Epithelial cell of esophagus (primary cell): ENCODE measurements at regions not wholly inside any gene's neighbourhood (a gene's known extent, or its start where the extent isn't known, plus 50 kb on each side); places are given as distances from the start of the nearest gene placed in this dataset.
A peak's percentile ranks its signal among the peaks of the same experiment; 100 is the strongest.

Source experiments
- DNase-seq: peaks from one replicate; pipeline ENCODE4 v3.0.0; 2010; ENCODE audit warnings: low read depth
- H3K4me3 ChIP-seq: 2 replicates; pipeline ENCODE4 v1.5.1; 2011; ENCODE audit warnings: mild to moderate bottlenecking, low read length, control low read depth
- TF ChIP-seq, protein P1 (sequence below): IDR thresholded peaks from 2 replicates; pipeline ENCODE4 v1.5.1; 2011; ENCODE audit warnings: low read depth, mild to moderate bottlenecking, low read length, control low read depth, inconsistent platforms; ENCODE audit not compliant: insufficient read depth; ENCODE audit errors: missing control alignments

DNA sequence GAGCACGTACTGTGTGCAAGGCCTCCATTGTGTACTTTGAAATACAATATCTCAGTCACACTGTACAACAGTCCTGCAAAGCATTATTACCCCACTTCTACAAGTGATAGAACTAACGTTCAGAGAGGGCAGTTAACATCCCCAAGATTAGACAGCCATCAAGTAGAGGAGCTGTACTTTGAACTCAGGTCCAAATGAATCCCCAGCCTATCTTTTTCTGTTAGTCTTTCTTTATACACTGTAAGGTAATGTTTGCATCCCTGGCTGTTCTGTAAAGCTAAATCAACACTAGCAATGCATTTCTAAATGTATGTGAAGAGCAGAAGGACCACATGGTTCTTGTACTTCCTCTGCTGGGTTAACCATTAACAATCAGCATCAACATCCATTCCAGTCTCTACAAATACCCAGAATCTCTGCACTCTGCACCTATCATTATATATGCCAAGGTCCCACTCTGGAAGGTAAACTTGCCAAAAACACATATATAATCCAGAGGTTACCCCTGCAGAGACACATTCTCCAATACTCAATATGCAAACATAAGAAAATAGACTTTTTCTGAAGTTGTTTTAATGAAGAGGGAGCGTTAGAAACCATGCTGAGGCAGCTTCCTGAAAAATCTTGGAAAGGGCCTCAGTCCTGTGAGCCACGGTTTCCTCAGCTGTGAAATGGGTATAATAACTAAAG lies 182.3 kb downstream of the MZT1 start:
- no peak overlapping the region for H3K4me3 ChIP-seq
- TF ChIP-seq, protein P1, sequence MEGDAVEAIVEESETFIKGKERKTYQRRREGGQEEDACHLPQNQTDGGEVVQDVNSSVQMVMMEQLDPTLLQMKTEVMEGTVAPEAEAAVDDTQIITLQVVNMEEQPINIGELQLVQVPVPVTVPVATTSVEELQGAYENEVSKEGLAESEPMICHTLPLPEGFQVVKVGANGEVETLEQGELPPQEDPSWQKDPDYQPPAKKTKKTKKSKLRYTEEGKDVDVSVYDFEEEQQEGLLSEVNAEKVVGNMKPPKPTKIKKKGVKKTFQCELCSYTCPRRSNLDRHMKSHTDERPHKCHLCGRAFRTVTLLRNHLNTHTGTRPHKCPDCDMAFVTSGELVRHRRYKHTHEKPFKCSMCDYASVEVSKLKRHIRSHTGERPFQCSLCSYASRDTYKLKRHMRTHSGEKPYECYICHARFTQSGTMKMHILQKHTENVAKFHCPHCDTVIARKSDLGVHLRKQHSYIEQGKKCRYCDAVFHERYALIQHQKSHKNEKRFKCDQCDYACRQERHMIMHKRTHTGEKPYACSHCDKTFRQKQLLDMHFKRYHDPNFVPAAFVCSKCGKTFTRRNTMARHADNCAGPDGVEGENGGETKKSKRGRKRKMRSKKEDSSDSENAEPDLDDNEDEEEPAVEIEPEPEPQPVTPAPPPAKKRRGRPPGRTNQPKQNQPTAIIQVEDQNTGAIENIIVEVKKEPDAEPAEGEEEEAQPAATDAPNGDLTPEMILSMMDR: no peak
- DNase-seq: no peak

DNA sequence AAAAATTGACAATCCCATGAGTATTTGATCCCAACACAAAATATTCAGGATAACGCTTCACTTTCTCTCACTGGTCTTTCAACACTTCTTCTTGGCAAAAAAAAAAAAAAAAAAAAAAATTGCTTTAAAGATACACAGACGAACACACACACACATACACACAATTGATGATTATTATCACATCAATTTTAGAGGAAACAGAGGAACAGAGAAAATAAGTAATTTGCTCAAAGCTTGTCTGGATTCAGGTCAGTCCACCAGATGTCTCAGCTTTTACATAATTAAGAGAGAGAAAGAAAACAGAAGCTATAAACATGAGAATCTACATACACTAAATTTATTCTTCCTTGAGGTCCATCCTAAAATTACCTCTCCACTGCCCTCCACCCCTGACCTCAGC lies 183.4 kb downstream of the MZT1 start:
- no peak overlapping the region for H3K4me3 ChIP-seq
- TF ChIP-seq, protein P1: no peak
- no peak for DNase-seq

DNA sequence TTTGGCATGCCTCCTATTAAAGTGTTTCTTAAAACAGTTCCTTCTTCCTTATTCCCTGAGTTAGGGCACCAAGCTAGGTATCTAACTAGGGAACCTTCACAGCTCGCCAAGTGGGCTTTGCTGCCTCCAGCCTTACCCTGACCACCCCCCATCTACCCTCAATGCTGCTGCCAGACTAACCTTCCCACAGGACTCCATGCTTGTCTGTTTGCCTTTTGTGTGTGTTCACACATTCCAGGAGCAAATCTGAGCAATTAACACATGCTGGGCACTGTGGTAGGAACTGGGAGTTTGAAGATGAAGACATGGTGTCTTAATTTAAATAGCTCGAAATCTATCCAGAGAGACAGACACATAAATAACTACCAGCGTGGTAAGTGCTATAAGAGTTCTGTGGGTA lies 185.2 kb downstream of the MZT1 start:
- H3K4me3 ChIP-seq: no peak overlapping the region
- DNase-seq: no peak
- TF ChIP-seq, protein P1: no peak

DNA sequence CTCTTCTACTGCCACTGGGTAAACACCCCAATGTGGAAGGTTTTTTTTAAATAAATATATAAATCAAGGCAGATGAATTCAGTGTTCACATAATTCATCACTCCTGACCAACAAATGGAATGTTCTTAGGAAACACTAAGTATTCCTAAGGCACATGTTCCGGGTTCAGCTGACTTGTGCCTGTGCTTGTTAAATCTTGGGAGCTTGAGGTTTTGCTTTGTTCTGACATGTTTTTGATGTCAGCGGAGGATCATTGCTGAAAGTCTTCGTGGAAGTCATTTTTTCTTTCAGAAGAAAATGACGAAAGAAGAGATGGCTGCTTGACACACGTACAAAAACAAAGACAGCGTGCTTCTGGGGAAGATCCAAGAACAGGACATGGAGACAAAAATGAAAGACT lies 185.8 kb downstream of the MZT1 start:
- DNase-seq: peak; percentile 94
- H3K4me3 ChIP-seq: no peak overlapping the region
- TF ChIP-seq, protein P1: no peak

DNA sequence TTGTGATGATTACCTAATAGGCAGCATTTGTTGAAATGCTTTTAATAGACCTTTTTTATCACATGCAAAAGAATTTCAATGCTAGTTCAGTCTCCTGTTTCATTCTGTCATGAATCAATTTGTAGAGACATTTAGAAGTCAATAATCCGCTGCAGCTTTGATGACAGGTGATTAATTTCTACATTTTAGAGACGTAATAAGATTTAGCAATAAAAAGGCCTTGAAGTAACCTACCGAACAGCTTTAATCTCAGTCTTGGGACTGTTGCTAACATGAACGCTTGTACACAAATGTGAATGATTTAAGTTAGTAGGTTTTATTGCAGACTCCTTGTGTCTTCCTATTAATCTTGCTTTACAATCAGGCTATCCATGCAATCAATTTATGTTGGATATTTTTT lies 186.5 kb downstream of the MZT1 start:
- TF ChIP-seq, protein P1: no peak
- no peak overlapping the region for H3K4me3 ChIP-seq
- DNase-seq: no peak

DNA sequence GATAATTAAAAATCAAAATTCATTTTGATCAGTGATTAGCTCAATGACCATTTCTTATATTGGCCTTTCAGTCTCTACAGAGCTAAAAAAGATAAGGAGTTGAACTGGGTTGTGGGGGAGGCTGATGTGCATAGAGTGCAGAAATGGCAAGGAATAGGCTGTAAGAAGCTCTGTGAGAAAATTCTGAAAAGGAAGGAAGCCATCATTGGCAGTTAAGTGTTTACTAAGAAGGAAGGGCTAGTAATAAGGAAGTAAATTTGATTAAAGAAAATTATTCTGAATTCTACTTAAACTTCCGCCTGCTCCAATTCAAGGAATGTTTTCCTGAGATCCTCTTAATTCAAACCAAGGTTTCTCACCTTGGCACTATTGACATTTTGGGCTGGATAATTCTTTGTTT lies 187.5 kb downstream of the MZT1 start:
- no peak for DNase-seq

More for the DNA sequence above, 187.5 kb downstream of the MZT1 start:
- no peak overlapping the region for H3K4me3 ChIP-seq
- TF ChIP-seq, protein P1: no peak
